ENCODE measurements at regions not wholly inside any gene's neighbourhood (a gene's known extent, or its start where the extent isn't known, plus 50 kb on each side); places are given as distances from the start of the nearest gene placed in this dataset.

GRCh38 chrX:76228499-76228898, 55.6 kb downstream of the PBDC1 start:
- no peak for DNase-seq

- DNase-seq = no peak
Observed at GRCh38 chrX:76248901-76249300, 76.0 kb downstream of the PBDC1 start.

- DNase-seq = no peak
Observed at GRCh38 chrX:76253432-76253831, 80.6 kb downstream of the PBDC1 start.

GRCh38 chrX:76279007-76279406, 106.1 kb downstream of the PBDC1 start:
- DNase-seq = peak; percentile 12
